Activated CD8-positive, alpha-beta T cell treated with anti-CD3 and anti-CD28 coated beads for 36 hours (primary cell): ENCODE measurements at regions not wholly inside any gene's neighbourhood (a gene's known extent, or its start where the extent isn't known, plus 50 kb on each side); places are given as distances from the start of the nearest gene placed in this dataset.

Experiments used
- ATAC-seq: fragments of 200-7000 bp; cut with Tn5 transposase; one replicate; pipeline ENCODE4 v1.10.0; 2021; ENCODE audit warnings: mild to moderate bottlenecking, moderate library complexity
- CTCF ChIA-PET: fragments of 350-600 bp; sonication (Branson Sonifier 250); formaldehyde crosslinking; loops from one replicate; lab custom pipeline; 2021; ENCODE audit warnings: antibody characterized with exemption; lab: Charles Lee
- POLR2A ChIA-PET: fragments of 350-600 bp; sonication (Branson Sonifier 250); formaldehyde crosslinking; loops from one replicate; lab custom pipeline; 2021; ENCODE audit warnings: antibody characterized with exemption; lab: Charles Lee
- DNase-seq: peaks from one replicate; pipeline ENCODE4 v3.0.0-alpha.2; 2020
- H3K27ac Mint-ChIP-seq: one replicate; pipeline ENCODE4 v1.8.0; 2021; ENCODE audit warnings: mild to moderate bottlenecking, mixed read lengths
- H3K27me3 Mint-ChIP-seq: one replicate; pipeline ENCODE4 v1.8.0; 2021; ENCODE audit warnings: mixed read lengths
- H3K36me3 Mint-ChIP-seq: one replicate; pipeline ENCODE4 v1.8.0; 2021; ENCODE audit warnings: low read depth, mixed read lengths
- H3K4me1 Mint-ChIP-seq: one replicate; pipeline ENCODE4 v1.8.0; 2021; ENCODE audit warnings: low read depth, mixed read lengths
- H3K4me3 Mint-ChIP-seq: one replicate; pipeline ENCODE4 v1.8.0; 2021; ENCODE audit warnings: mild to moderate bottlenecking, moderate library complexity, mixed read lengths
- H3K9me3 Mint-ChIP-seq: one replicate; pipeline ENCODE4 v1.8.0; 2021; ENCODE audit warnings: mixed read lengths
- intact Hi-C: fragments of 100-400 bp; cut with micrococcal nuclease; formaldehyde crosslinking; loops from one replicate; pipeline ENCODE4 v1.10.0; 2022
- TF ChIP-seq, protein P1 (sequence below): fragments of 200-600 bp; IDR thresholded peaks from one replicate; pipeline ENCODE4 v1.8.0; 2022; ENCODE audit warnings: antibody characterized with exemption, mild to moderate bottlenecking

DNA sequence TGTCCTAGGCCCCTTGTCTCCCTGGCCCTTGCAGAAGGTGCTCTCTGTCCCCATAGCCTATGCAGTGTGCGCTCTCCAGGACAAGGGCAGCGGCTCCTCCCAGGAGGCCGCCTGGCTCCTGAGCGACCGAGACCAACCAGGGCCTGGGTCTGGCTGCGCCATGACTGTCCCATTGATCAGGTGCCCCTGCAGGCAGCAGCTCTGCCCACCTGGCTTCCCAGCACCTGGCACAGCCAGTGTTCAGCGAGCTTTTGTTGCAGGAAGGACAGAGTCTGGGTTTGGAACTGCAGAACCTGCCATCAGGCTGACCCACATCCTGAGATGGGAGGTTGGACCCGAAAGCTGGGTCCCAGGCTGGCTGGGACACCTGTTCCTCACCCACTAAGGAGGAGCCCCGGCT, 1001.1 kb downstream of the BRD1 start:
- intact Hi-C loops = no loop called here
- peaks cover 7% of the 10 kb centered on the region for H3K9me3 Mint-ChIP-seq
- no peak overlapping the region for H3K27ac Mint-ChIP-seq
- no peaks in the 10 kb centered on the region for H3K4me1 Mint-ChIP-seq
- H3K36me3 Mint-ChIP-seq = no peaks in the 10 kb centered on the region
- ATAC-seq = no peak
- POLR2A ChIA-PET = no interaction called here
- H3K27me3 Mint-ChIP-seq = peaks cover 5% of the 10 kb centered on the region
- DNase-seq = no peak
- TF ChIP-seq, protein P1, sequence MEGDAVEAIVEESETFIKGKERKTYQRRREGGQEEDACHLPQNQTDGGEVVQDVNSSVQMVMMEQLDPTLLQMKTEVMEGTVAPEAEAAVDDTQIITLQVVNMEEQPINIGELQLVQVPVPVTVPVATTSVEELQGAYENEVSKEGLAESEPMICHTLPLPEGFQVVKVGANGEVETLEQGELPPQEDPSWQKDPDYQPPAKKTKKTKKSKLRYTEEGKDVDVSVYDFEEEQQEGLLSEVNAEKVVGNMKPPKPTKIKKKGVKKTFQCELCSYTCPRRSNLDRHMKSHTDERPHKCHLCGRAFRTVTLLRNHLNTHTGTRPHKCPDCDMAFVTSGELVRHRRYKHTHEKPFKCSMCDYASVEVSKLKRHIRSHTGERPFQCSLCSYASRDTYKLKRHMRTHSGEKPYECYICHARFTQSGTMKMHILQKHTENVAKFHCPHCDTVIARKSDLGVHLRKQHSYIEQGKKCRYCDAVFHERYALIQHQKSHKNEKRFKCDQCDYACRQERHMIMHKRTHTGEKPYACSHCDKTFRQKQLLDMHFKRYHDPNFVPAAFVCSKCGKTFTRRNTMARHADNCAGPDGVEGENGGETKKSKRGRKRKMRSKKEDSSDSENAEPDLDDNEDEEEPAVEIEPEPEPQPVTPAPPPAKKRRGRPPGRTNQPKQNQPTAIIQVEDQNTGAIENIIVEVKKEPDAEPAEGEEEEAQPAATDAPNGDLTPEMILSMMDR = no peak
- CTCF ChIA-PET = no interaction called here
- no peak overlapping the region for H3K4me3 Mint-ChIP-seq

DNA sequence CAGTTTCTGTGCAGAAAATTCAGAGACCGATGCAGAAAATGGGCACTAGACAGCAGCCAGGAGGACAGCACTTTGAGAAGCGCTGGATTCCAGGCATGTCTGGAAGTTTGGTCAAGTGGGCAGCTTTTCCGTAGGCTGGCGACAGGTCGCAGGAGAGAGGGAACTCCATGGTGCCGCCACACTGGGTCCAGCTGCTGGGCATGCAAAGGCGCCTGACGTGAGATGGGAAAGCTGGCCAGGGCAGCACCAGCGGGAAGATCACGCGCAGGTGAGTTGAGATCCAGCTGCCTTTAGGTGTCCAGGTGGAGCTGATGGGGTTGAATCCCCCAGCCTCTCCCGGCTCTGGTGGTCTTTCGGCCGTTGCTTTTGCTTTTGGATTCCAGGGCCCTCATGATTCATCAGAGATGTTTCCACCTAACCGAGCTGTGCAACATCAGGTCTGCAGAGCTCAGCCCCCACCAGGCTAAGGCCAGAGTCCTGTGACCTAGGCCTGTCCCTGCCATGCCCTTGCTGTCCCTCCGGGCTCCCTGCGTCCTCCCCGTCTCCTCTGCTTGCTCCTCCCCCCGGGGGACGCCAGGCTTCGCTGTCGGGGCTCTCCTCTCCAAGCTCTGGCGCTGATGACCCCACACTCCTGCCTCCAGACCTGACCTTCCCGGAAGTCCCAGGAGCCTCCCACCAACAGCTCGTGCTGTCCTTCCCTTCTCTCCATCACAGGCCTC, 1001.7 kb downstream of the BRD1 start:
- H3K36me3 Mint-ChIP-seq = no peaks in the 10 kb centered on the region
- DNase-seq (no peak), ATAC-seq (no peak)
- no peak overlapping the region for H3K4me3 Mint-ChIP-seq
- CTCF ChIA-PET = no interaction called here
- peaks cover 3% of the 10 kb centered on the region for H3K9me3 Mint-ChIP-seq
- TF ChIP-seq, protein P1 = no peak
- peaks cover 5% of the 10 kb centered on the region for H3K27me3 Mint-ChIP-seq
- H3K4me1 Mint-ChIP-seq = no peaks in the 10 kb centered on the region
- intact Hi-C loops = no loop called here
- no peak overlapping the region for H3K27ac Mint-ChIP-seq
- POLR2A ChIA-PET = no interaction called here

DNA sequence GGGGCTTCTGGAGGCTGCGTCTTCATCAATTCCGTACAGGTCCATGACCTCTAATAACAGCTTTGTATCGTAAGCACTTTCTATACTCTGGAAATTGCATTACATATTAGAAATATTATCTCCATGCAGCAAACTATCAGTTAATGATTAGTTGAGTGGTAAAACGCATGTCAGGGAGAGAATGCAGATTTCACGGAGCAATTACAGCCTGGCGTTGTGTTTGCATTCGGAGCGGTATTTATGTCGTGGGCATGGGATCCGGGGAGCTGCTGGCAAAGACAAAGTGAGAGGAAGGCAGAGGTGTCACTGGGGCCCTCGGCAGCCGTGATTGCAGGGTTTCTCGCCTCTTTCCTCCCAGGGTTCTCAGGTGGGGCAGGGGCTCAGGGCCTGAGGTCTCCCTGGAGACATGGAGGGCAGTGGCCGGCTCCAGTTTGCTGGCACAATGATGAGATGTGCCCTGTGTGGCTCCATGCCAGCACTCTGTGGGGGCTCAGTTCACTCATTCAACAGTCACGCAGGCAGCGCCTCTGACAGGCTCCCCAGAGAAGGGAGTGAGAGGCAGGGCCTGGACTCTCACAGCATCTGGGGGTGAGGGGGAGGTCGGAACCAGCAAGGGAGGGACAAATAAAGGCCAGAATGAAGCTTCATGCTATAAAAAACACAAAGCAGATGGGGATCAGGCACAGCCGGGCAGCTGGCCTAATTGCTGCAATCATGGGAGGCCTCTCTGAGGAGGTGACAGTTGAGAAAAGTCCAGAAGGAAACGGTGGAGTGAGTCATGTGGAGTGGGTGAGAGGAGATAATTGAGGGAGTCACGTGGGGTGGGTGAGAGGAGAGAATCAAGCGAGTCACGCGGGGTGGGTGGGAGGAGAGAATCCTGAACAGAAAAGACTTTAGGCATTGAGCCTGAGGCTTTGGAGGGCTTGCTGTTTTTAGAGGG, 1002.7 kb downstream of the BRD1 start:
- intact Hi-C loops = no loop called here
- no peaks in the 10 kb centered on the region for H3K4me1 Mint-ChIP-seq
- peak; percentile 36 for DNase-seq
- TF ChIP-seq, protein P1 = no peak
- no peaks in the 10 kb centered on the region for H3K9me3 Mint-ChIP-seq
- H3K27me3 Mint-ChIP-seq = peaks cover 7% of the 10 kb centered on the region
- CTCF ChIA-PET = no interaction called here
- H3K4me3 Mint-ChIP-seq = no peak overlapping the region
- POLR2A ChIA-PET = no interaction called here
- ATAC-seq = no peak
- H3K27ac Mint-ChIP-seq = no peak overlapping the region
- H3K36me3 Mint-ChIP-seq = no peaks in the 10 kb centered on the region

DNA sequence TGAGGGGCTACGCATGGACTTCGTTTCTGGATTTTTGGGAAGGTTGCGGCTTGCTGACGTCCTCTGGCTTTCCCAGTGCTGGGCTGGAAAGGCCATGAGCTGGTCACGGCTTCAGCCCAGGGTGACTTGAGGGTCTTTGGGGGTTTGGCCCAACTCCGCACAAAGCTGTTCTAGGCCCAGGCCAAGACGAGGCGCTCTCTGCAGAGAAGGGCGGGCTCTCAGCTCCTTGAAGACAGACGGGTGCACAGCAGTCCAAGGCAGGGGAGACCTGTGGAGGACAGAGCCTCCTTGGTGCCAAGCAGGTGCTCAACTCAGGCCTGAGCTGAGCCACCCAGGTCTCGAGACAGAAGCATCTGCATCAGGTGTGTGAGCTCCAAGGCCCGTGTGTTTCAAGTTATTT, 1003.7 kb downstream of the BRD1 start:
- no peak overlapping the region for H3K4me3 Mint-ChIP-seq
- H3K27ac Mint-ChIP-seq = no peak overlapping the region
- peaks cover 7% of the 10 kb centered on the region for H3K27me3 Mint-ChIP-seq
- intact Hi-C loops = no loop called here
- ChIA-PET CTCF (no interaction called here), POLR2A (no interaction called here)
- no peak for ATAC-seq
- TF ChIP-seq, protein P1 = no peak
- no peaks in the 10 kb centered on the region for H3K9me3 Mint-ChIP-seq
- H3K36me3 Mint-ChIP-seq = no peaks in the 10 kb centered on the region
- H3K4me1 Mint-ChIP-seq = no peaks in the 10 kb centered on the region
- no peak for DNase-seq
